ENCODE measurements at regions not wholly inside any gene's neighbourhood (a gene's known extent, or its start where the extent isn't known, plus 50 kb on each side); places are given as distances from the start of the nearest gene placed in this dataset.

DNA sequence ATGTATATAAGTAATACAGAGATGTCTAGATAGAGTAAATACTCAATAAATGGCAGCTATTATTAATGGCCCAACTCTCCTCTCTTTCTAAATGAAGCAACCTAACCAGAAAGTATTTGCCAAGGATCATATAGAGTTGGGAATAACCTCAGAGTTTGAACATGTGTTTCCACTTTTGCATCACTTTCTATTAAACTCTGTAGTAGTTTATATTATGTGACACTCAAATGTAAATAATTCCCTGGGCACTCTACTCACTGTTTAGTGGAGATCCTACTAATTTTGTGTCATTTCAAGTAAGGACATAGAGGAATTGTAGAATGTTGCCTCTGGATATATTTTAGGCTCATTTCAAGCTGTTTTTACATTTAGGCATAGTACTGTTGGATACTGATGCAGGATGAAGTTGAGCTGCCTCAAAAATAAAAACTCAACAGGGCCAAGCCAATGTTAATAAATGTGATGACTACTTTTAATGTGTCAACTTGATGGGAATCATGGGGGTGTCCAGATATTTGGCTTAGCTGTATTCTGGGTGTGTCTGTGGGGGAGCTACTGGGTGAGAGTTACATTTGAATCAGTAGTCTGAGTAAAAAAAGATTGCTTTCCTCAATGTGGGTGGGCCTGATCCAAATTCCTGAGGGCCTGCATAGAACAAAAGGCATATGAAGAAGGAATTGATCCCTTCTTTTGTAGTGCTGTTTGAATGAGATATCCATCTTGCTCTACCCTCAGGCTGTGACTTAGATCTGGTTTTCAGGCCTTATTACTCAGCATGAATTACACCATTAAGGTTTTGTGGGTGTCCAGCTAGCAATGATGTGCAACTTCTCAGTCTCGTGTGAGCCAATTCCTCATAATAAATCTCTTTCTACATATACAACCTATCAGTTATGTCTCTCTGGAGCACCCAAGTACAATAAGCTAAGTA lies 1368.2 kb downstream of the STIM2 start:
- DNase-seq (ENCODE audit: insufficient read length) (no peak), FAIRE-seq (no peak)
- TF ChIP-seq POLR2AphosphoS5 (IDR thresholded peaks at IDR 0.05; ENCODE audit: low read depth, low read length) (no peak), TAF1 (IDR thresholded peaks at IDR 0.05; ENCODE audit: borderline replicate concordance, low read depth, low read length) (no peak), POLR2A (IDR thresholded peaks at IDR 0.05; ENCODE audit: low read depth, low read length) (no peak)

DNA sequence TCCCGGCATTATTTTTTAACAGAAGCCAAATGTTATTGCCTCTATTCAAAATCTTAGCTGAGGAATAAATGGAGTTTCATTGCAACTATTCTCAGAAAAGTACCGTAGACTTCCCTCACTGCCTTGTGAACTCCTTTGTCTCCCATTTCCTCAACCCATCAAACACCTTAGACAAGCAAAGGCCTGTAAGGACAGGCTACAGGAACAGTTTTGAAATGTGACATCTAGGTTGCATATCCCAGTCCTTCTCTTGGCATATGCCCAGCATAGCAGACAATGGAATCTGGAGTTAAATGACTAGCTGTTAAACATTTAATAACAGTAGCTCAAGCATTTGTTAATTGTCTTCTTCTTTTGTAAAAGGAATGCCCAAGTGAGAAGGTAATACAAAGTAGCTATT lies 1371.7 kb downstream of the STIM2 start:
- FAIRE-seq = no peak
- no peak for DNase-seq (ENCODE audit: insufficient read length)
- TF ChIP-seq TAF1 (IDR thresholded peaks at IDR 0.05; ENCODE audit: borderline replicate concordance, low read depth, low read length) (no peak), POLR2AphosphoS5 (IDR thresholded peaks at IDR 0.05; ENCODE audit: low read depth, low read length) (no peak), POLR2A (IDR thresholded peaks at IDR 0.05; ENCODE audit: low read depth, low read length) (no peak)

- no peak for TF ChIP-seq TAF1 (IDR thresholded peaks at IDR 0.05; ENCODE audit: borderline replicate concordance, low read depth, low read length)
- no peak for TF ChIP-seq POLR2AphosphoS5 (IDR thresholded peaks at IDR 0.05; ENCODE audit: low read depth, low read length)
- TF ChIP-seq POLR2A (IDR thresholded peaks at IDR 0.05; ENCODE audit: low read depth, low read length) = no peak
- FAIRE-seq (no peak), DNase-seq (ENCODE audit: insufficient read length) (no peak)
Measured at GRCh38 chr4:28232951-28233350, 1372.3 kb downstream of the STIM2 start.

DNA sequence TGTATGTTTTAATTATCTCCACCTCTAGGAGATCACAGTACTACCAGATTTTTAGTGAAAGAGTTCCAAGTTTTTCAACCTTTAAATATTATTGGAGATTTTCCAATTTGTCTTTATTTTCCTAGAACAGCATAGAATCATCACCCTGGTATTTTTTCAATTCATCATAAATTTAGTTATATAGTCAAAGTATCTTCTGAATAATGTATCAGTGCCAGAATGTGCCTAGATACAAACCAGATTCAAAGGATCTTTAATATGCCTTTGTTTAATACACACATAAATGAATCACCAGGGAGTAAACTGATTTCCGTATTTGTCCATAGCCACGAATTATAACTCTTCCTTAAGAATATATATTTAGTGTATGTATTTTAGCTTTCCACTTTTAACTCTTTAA lies 1373.1 kb downstream of the STIM2 start:
- FAIRE-seq = no peak
- DNase-seq (ENCODE audit: insufficient read length) = no peak
- no peak for TF ChIP-seq POLR2A (IDR thresholded peaks at IDR 0.05; ENCODE audit: low read depth, low read length)
- no peak for TF ChIP-seq TAF1 (IDR thresholded peaks at IDR 0.05; ENCODE audit: borderline replicate concordance, low read depth, low read length)
- no peak for TF ChIP-seq POLR2AphosphoS5 (IDR thresholded peaks at IDR 0.05; ENCODE audit: low read depth, low read length)

DNA sequence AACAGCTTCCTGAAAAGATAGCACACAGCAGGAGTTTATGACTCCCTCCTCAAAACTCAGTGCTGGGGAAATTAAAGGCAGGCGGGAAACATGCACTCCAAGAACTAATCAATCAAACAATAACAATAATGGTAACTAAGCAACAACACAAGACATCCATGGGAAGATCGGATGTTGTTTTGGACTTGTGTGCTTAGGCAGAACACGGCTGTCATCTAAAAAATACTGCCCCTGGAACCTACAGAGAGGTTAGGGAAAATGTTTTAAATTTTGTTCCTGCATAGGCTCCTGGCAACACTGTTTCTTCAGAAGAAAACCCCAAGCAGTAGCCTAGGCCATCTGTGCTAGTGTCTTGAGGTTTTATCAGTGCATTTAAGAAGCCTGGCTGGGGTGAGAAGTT lies 1378.2 kb downstream of the STIM2 start:
- TF ChIP-seq TAF1 (IDR thresholded peaks at IDR 0.05; ENCODE audit: borderline replicate concordance, low read depth, low read length) (no peak), POLR2A (IDR thresholded peaks at IDR 0.05; ENCODE audit: low read depth, low read length) (no peak), POLR2AphosphoS5 (IDR thresholded peaks at IDR 0.05; ENCODE audit: low read depth, low read length) (no peak)
- DNase-seq (ENCODE audit: insufficient read length) = no peak
- FAIRE-seq = no peak

DNA sequence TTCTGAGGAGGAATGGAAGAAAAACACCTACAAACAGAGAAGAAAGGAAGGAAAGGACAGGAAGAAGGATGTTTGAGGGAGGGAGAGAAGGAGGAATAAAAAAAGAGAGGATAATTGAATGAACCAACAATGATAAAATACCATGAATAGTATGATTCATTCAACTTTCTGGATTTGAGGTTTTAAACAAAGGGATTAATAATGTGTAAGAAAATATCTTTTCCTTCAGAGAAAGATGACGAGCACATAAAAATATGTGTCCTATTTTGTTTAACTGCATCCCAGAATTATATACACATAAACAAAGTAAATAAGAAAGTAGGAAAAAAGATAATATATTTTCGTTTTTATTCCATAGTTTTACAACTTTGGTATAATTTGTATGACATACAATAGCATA lies 1380.4 kb downstream of the STIM2 start:
- TF ChIP-seq POLR2AphosphoS5 (IDR thresholded peaks at IDR 0.05; ENCODE audit: low read depth, low read length) = no peak
- TF ChIP-seq POLR2A (IDR thresholded peaks at IDR 0.05; ENCODE audit: low read depth, low read length) = no peak
- no peak for TF ChIP-seq TAF1 (IDR thresholded peaks at IDR 0.05; ENCODE audit: borderline replicate concordance, low read depth, low read length)
- DNase-seq (ENCODE audit: insufficient read length) = no peak
- no peak for FAIRE-seq

GRCh38 chr4:28247805-28248204 lies 1387.2 kb downstream of the STIM2 start:
- DNase-seq (ENCODE audit: insufficient read length) (no peak), FAIRE-seq (no peak)
- TF ChIP-seq TAF1 (IDR thresholded peaks at IDR 0.05; ENCODE audit: borderline replicate concordance, low read depth, low read length) (no peak), POLR2AphosphoS5 (IDR thresholded peaks at IDR 0.05; ENCODE audit: low read depth, low read length) (no peak), POLR2A (IDR thresholded peaks at IDR 0.05; ENCODE audit: low read depth, low read length) (no peak)

DNA sequence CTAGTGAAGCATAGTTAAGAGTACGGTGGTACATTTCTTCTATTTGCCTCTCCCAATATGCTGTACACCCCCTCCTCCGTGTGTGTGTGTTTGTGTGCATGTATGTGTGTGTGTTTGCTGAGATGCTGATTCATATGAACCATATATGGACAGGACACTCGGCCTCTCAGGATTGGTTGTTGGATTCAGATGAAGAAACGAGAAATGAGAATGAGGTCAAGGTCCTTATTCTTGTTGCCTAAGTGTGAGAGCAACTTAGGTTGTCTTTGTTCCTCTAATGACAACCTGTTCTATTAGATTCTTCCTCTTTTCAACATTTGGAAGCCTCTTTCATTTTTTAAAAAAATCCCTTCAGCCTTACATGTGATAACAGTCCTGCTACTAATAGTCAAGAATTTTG lies 1387.6 kb downstream of the STIM2 start:
- DNase-seq (ENCODE audit: insufficient read length) (no peak), FAIRE-seq (no peak)
- TF ChIP-seq TAF1 (IDR thresholded peaks at IDR 0.05; ENCODE audit: borderline replicate concordance, low read depth, low read length) = no peak
- no peak for TF ChIP-seq POLR2AphosphoS5 (IDR thresholded peaks at IDR 0.05; ENCODE audit: low read depth, low read length)
- no peak for TF ChIP-seq POLR2A (IDR thresholded peaks at IDR 0.05; ENCODE audit: low read depth, low read length)

DNA sequence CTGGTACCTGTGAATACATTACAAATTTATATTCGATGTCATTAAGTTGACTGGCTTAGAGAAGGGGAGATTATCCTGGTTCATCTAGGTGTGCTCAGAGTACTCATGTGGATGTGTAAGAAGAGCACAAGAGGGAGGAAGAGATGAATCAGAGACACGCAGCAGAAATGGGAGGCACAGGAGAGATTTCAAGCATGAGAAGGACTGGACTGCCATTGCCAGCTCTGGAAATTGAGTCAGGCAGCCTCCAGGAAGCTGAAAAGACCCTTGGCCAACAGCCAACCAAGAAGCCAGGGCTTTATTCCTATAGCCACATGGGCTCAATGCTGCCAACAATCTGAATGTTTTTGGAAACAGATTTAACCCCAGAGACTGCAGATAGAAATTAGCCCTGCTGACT lies 1390.0 kb downstream of the STIM2 start:
- no peak for DNase-seq (ENCODE audit: insufficient read length)
- TF ChIP-seq TAF1 (IDR thresholded peaks at IDR 0.05; ENCODE audit: borderline replicate concordance, low read depth, low read length) (no peak), POLR2AphosphoS5 (IDR thresholded peaks at IDR 0.05; ENCODE audit: low read depth, low read length) (no peak), POLR2A (IDR thresholded peaks at IDR 0.05; ENCODE audit: low read depth, low read length) (no peak)
- FAIRE-seq = no peak

DNA sequence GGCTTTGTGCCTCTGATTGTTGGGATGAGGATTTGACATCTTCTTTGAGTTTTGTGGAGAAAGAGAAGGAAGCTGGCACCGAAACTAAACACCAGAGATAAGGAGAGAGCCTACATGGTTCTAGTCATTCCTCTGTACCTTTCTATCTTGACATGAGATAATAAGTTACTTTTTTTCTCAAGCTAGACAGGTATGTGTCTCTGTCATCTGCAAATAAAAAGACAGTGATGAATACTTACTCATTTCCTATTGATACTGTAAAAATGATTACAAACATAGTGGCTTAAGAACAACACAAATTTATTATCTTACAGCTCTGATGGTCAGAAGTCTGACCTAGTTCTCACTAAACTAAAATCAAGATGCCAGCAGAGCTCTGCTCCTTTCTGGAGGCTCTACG lies 1391.2 kb downstream of the STIM2 start:
- no peak for FAIRE-seq
- TF ChIP-seq POLR2A (IDR thresholded peaks at IDR 0.05; ENCODE audit: low read depth, low read length) (no peak), POLR2AphosphoS5 (IDR thresholded peaks at IDR 0.05; ENCODE audit: low read depth, low read length) (no peak), TAF1 (IDR thresholded peaks at IDR 0.05; ENCODE audit: borderline replicate concordance, low read depth, low read length) (no peak)
- DNase-seq (ENCODE audit: insufficient read length) = no peak

- DNase-seq (ENCODE audit: insufficient read length) (no peak), FAIRE-seq (no peak)
- TF ChIP-seq POLR2A (IDR thresholded peaks at IDR 0.05; ENCODE audit: low read depth, low read length) (no peak), POLR2AphosphoS5 (IDR thresholded peaks at IDR 0.05; ENCODE audit: low read depth, low read length) (no peak), TAF1 (IDR thresholded peaks at IDR 0.05; ENCODE audit: borderline replicate concordance, low read depth, low read length) (no peak)
Measured at GRCh38 chr4:28254003-28254402, 1393.4 kb downstream of the STIM2 start.

- DNase-seq (ENCODE audit: insufficient read length) = no peak
- no peak for TF ChIP-seq POLR2AphosphoS5 (IDR thresholded peaks at IDR 0.05; ENCODE audit: low read depth, low read length)
- TF ChIP-seq POLR2A (IDR thresholded peaks at IDR 0.05; ENCODE audit: low read depth, low read length) = no peak
- TF ChIP-seq TAF1 (IDR thresholded peaks at IDR 0.05; ENCODE audit: borderline replicate concordance, low read depth, low read length) = no peak
- FAIRE-seq = no peak
Measured at GRCh38 chr4:28256295-28256694, 1395.7 kb downstream of the STIM2 start.
